NCI-H1694 (cell line): ENCODE measurements at regions not wholly inside any gene's neighbourhood (a gene's known extent, or its start where the extent isn't known, plus 50 kb on each side); places are given as distances from the start of the nearest gene placed in this dataset.

Experiments used
- DNase-seq: peaks from one replicate; lab custom pipeline; 2025; lab: John Stamatoyannopoulos, UW

DNA sequence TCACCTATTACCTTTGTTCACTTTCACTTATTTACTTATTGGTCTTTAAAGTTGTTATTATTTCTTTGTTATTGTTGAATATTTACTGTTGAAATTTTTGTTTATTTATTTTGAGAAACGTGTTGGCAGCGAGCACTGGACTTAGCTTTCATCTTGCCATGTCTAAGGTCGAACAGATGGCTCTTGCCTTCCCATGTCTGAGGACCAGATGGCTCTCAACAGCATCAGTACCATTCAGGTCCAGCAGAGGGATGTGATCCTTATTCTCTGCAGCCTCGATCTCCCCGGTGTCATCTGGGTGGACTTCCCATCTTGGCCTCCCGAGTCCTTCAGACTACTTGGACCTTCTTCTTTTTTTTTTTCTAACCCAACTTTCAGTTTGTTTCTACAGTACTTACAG lies 1437.6 kb downstream of the UQCRFS1 start:
- DNase-seq: peak; percentile 7

GRCh38 chr19:27774827-27775226 lies 1438.1 kb downstream of the UQCRFS1 start:
- no peak for DNase-seq

DNA sequence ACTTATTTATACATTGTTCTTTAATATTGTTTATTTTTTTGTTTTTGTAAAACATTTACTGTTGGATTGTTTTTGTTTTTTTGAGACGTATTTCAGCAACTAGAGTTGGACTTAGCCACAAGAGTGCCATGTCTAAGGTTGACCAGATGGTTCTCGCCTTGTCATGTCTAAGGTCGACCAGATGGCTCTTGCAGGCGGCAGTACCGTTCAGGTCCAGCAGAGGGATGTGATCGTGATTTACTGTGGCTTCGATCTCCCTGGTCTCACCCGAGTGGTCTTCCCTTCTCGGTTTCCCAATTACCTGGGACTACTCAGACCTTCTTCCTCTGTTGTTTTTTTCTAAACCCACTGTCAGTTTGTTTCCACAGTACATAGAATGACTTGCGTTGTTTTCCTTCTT lies 1438.6 kb downstream of the UQCRFS1 start:
- DNase-seq: no peak

GRCh38 chr19:27773318-27774094 lies 1439.4 kb downstream of the UQCRFS1 start:
- no peak for DNase-seq

DNA sequence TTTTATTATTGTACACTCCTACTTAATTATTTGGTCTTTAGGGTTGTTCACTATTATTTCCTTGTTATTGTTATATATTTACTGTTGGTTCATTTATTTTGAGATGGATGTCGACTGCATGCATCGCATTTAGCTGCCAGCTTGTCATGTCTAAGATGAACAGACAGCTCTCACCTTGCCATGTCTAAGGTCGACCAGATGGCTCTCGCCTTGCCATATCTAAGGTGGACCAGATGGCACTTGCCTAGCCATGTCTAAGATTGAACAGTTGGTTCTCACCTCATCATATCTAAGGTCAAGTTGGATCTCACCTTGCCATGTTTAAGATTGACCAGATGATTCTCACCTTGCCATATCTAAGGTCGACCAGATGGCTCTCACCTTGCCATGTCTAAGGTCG lies 1440.9 kb downstream of the UQCRFS1 start:
- DNase-seq: no peak

- DNase-seq: no peak
These were observed 1442.9 kb downstream of the UQCRFS1 start for GRCh38 chr19:27770095-27770494.

- no peak for DNase-seq
These were observed 1445.7 kb downstream of the UQCRFS1 start for GRCh38 chr19:27767234-27767633.

DNA sequence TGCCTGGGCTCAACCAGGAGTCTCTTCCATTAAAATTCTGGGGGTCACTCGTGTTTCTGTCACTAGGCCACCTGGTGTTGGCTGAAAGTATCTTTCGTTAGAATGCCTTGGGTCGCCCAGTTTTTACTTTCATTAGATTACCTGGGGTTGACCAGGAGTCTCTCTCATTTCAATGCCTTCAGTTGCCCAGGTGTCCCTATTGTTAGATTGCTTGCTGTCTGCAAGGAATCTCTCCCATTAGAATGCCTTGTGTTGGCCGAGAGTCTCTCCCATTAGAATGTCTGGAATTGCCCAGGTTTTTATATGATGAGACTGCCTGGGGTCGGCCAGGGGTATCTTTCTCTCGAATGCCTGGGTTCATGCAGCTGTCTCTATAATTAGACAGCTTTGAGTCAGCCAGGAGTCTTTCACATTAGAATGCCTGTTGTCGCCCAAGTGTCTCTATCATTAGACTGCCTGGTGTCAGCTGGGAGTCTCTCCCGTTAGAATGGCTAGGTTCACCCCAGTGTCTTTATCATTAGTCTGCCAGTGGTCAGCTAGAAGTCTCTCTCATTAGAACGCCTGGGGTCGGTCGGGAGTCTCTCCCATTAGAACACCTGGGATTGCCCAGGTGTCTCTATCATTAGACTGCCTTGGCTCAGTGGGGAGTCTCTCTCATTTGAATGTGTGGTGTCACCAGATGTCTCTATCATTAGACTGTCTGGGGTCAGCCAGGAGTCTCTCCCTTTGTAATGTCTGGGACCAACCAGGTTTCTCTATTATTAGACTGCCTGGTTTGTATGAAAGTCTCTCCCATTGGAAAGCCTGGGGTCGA lies 1446.8 kb downstream of the UQCRFS1 start:
- DNase-seq: no peak

GRCh38 chr19:27765397-27765796 lies 1447.6 kb downstream of the UQCRFS1 start:
- DNase-seq: no peak

DNA sequence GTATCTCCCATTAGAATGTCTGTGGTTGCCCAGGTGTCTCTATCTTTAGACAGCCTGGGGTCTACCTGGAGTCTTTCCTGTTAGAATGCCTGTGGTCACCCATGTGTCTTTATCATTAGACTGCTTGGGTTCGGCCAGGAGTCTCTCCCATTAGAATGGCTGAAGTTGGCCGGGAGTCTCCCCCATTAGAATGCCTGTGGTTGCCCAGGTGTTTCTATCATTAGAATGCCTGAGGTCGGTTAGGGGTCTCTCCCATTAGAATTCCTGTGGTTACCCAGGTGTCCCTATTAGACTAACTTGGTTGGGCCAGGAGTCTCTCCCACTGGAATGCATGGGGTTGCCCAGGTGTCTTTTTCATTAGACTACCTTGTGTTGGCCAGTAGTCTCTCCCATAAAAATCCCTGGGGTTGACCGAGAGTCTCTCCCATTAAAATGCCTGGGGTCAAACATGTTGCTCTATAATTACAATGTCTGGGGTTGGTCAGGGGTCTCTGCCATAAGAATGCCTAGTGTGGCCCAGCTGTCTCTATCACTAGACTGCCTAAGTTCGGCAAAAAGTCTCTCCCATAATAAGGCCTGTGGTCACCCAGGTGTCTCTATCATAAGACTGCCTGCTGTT lies 1448.7 kb downstream of the UQCRFS1 start:
- DNase-seq: no peak

DNA sequence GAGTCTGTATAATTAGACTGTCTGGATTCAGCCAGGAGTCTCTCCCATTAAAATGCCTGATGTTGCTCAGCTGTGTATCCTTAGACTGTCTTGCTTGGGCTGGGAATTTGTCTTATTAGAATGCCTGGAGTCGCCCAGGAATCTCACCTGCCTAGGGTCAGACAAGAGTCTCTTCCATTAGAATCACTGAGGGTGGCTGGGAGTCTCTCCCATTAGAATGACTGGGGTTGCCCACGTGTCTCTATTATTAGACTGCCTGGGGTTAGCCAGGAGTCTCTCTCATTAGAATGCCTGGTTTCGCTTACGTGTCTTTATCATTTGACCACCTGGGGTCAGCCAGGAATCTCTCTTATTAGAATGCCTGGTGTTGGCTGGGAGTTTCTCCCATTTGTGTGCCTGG lies 1450.0 kb downstream of the UQCRFS1 start:
- DNase-seq: no peak

- no peak for DNase-seq
These were observed 1453.1 kb downstream of the UQCRFS1 start for GRCh38 chr19:27759896-27760295.

DNA sequence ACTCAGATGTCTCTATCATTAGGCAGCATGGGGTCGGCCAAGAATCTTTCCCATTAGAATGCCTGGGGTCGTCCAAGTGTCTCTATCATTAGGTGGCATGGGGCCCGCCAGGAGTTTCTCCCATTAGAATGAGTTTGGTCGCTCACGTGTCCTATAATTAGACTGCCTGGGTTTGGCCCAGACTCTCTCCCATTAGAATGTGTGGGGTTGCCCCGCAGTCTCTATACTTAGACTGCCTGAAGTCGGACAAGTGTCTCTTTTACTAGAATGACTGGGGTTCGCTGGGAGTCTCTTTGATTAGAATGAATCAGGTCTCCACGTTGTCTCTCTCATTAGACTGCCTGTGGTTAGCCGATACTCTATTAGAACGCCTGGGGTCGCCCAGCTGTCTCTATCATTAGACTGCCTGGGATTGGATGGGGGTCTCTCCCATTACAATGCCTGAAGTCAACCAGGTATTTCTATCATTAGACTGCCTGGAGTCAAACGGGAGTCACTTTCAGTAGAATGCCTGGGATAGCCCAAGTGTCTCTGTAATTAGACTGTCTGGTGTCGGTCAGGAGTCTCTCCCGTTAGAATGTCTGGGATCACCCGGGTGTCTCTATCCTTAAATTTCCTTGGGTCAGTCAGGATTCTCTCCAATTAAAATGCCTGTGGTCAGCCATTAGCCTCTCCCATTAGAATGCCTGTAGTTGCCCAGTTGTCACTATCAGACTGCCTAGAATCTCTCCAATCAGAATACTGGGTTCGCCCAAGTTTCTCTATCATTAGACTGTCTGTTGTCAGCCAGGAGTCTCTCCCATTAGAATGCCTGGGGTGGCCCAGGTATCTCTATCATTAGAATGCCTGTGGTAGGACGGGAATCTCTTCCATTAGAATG lies 1454.1 kb downstream of the UQCRFS1 start:
- DNase-seq: no peak

DNA sequence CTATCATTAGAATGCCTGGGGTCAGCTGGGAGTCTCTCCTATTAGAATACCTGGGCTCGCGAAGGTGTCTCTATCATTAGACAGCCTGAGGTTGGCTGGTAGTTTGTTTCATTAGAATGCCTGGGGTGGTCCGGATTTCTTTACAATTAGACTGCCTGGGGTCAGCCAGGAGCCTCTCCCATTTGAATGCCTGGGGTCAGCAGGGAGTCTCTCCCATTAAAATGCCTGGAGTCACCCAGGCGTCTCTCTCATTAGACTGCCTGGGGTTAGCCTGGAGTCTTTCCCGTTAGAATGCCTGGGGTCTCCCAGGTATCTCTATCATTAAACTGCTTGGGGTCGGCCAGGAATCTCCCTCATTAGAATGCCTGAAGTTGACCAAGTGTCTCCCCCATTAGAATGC lies 1458.3 kb downstream of the UQCRFS1 start:
- DNase-seq: no peak

- no peak for DNase-seq
These were observed 1459.3 kb downstream of the UQCRFS1 start for GRCh38 chr19:27753622-27754021.

DNA sequence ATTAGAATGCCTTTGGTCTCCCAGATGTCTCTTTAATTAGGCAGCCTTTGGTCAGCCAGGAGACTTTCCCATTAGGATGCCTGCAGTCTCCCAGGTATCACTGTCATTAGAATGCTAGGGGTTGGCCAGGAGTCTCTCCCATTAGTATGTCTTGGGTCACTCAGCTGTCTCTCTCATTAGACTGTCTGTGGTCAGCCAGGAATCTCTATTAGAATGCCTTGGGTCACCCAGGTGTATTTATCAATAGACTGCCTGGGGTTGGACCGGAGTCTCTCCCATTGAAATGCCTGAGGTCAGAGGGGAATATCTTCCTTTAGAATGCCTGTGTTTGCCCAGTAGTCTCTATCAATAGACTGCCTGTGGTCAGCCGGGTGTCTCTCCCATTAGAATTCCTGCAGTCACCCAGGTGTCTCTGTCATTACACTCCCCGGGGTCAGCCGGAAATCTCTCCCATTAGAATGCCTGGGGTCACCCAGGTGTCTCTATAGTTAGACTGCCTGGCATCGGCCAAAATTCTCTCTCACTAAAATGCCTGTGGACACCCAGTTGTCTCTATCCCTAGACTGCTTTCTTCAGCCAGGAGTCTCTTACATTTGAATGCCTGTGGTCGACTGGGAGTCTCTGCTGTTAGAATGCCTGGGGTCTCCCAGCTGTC lies 1460.3 kb downstream of the UQCRFS1 start:
- no peak for DNase-seq

GRCh38 chr19:27751044-27751391 lies 1461.9 kb downstream of the UQCRFS1 start:
- no peak for DNase-seq

DNA sequence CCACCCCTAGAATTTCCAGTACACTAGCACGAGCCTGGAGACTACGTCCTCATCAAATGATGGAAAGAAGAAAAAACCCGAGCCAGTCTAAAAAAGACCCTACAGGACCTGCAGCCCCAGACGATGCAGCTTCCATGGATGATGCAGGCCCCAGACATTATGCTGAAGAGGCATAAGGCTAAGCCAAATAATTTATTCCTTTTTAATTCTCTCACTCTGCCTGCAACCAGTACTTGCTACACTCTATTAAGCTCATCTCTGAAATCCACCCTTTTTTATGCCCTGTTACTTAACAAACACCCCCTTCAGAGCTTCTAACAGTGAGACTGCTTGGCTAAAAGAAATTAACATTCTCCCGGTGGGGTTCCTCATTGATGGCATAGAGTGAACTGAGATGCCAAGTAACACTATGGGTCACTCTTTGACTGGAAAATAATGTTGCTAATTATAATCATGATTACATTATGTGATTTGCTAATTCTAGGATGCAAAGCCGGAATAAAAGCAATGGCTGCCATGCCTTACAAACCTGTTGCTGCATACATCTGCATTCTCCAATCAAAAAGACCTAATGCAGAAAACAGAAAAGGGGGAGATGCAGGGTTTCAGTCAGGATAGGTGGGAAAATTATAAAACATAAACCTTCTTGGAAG lies 1462.4 kb downstream of the UQCRFS1 start:
- DNase-seq: no peak

DNA sequence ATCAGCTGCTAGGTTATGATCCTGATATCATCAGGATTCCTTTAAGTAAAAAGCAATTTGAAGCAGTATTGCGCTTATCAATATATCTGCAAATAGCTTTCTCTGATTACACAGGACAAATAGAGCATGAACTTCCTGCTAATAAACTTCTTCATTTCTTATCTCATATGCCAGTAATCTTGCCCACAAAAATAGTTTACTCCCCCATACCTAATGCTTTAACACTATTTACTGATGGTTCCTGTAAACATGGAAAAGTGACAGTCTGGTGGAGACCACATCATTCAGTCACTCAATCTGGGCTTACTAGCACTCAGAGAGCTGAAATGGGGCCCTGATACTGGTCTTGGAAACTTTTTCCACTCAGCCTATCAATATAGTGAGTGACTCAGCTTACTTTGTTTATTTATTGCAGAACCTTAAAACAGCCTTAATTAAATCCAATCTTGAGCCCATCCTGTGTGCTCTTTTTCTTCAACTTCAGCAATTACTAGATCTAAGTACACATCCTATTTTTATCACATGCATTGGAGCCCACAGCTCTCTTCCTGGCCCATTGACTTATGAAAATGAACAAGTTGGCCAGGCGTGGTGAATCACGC lies 1464.3 kb downstream of the UQCRFS1 start:
- DNase-seq: no peak

DNA sequence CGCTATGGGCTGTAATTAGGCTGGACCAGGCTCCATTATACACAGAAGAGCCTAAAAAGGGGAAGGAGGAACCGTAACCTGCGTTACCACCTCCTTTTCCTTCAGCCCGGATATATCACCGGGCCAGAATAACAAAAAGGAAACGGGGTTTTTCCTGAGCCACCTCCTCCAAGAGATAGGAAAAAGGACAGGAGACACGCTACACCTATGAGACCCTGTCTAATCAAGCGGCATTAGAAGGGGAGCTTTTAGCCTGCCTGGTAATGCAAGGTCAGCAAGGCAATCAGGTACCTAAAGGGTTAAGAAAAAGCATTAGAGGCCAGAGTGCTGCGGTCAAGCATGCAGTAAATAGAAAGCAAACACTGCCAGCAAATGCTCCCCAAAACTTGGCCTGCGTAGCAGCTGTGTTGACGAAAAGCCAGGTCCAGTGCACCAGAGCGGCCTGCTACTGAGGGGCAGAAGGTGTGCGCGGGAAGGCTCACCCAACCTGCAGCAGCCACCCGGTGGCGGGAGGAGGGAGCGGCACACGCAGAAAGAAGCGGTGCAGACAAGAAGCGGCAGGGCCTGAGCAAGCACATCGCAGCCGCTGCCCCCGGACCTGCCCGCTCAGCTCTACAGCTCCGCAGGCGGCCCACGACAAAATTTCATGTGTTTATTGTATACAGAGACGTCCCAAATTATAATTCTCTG lies 1466.1 kb downstream of the UQCRFS1 start:
- DNase-seq: no peak
